Endothelial cell (in vitro differentiated cells): ENCODE measurements at regions not wholly inside any gene's neighbourhood (a gene's known extent, or its start where the extent isn't known, plus 50 kb on each side); places are given as distances from the start of the nearest gene placed in this dataset.

ENCODE experiments used
- DNase-seq: peaks from one replicate; pipeline ENCODE4 v3.0.0; 2021; ENCODE audit warnings: low spot score
- H3K27ac Mint-ChIP-seq: one replicate; pipeline ENCODE4 v1.8.0; 2021; ENCODE audit warnings: mixed read lengths, inconsistent platforms; ENCODE audit not compliant: unreplicated experiment
- H3K27me3 Mint-ChIP-seq: one replicate; pipeline ENCODE4 v1.8.0; 2021; ENCODE audit warnings: mild to moderate bottlenecking, moderate library complexity, mixed read lengths, inconsistent platforms; ENCODE audit not compliant: unreplicated experiment
- H3K36me3 Mint-ChIP-seq: one replicate; pipeline ENCODE4 v1.8.0; 2021; ENCODE audit warnings: mild to moderate bottlenecking, low read depth, mixed read lengths, inconsistent platforms; ENCODE audit not compliant: unreplicated experiment
- H3K4me1 Mint-ChIP-seq: one replicate; pipeline ENCODE4 v1.8.0; 2021; ENCODE audit warnings: mild to moderate bottlenecking, mixed read lengths, inconsistent platforms; ENCODE audit not compliant: unreplicated experiment
- H3K4me3 Mint-ChIP-seq: one replicate; pipeline ENCODE4 v1.8.0; 2021; ENCODE audit warnings: mild to moderate bottlenecking, mixed read lengths, inconsistent platforms; ENCODE audit not compliant: unreplicated experiment
- H3K9me3 Mint-ChIP-seq: one replicate; pipeline ENCODE4 v1.8.0; 2021; ENCODE audit warnings: mixed read lengths, inconsistent platforms; ENCODE audit not compliant: unreplicated experiment
- CTCF ChIP-seq: fragments of 200-600 bp; sonication (generic); IDR thresholded peaks from one replicate; pipeline ENCODE4 v1.5.0; 2021; ENCODE audit warnings: antibody characterized with exemption; ENCODE audit not compliant: unreplicated experiment

- Mint-ChIP-seq H3K4me1 (peaks cover 3% of the 10 kb centered on the region), H3K4me3 (no peak overlapping the region), H3K36me3 (no peaks in the 10 kb centered on the region), H3K27ac (no peak overlapping the region), H3K27me3 (peaks cover 2% of the 10 kb centered on the region), H3K9me3 (no peaks in the 10 kb centered on the region)
- no peak for DNase-seq
- TF ChIP-seq CTCF, result no peak
Measured at GRCh38 chr6:125562156-125562555, 187.3 kb upstream of the HEY2 start.

GRCh38 chr6:125564941-125565340, 184.5 kb upstream of the HEY2 start:
- TF ChIP-seq CTCF, result no peak
- DNase-seq, result no peak
- Mint-ChIP-seq H3K4me3 (no peak overlapping the region), H3K9me3 (no peaks in the 10 kb centered on the region), H3K36me3 (no peaks in the 10 kb centered on the region), H3K4me1 (peaks cover 3% of the 10 kb centered on the region), H3K27me3 (peaks cover 1% of the 10 kb centered on the region), H3K27ac (no peak overlapping the region)

- no peak for DNase-seq
- Mint-ChIP-seq H3K27me3 (peaks cover 1% of the 10 kb centered on the region), H3K27ac (no peak overlapping the region), H3K9me3 (no peaks in the 10 kb centered on the region), H3K36me3 (no peaks in the 10 kb centered on the region), H3K4me1 (peaks cover 3% of the 10 kb centered on the region), H3K4me3 (no peak overlapping the region)
- no peak for TF ChIP-seq CTCF
Measured at GRCh38 chr6:125567407-125567806, 182.0 kb upstream of the HEY2 start.

GRCh38 chr6:125568609-125569008, 180.8 kb upstream of the HEY2 start:
- no peak for TF ChIP-seq CTCF
- Mint-ChIP-seq H3K4me1 (peaks cover 3% of the 10 kb centered on the region), H3K27me3 (peaks cover 1% of the 10 kb centered on the region)

GRCh38 chr6:125570526-125570925, 178.9 kb upstream of the HEY2 start:
- no peak overlapping the region for H3K27ac Mint-ChIP-seq
- no peak overlapping the region for H3K4me3 Mint-ChIP-seq
- no peak for TF ChIP-seq CTCF
- no peak for DNase-seq
- peaks cover 1% of the 10 kb centered on the region for H3K27me3 Mint-ChIP-seq
- H3K9me3 Mint-ChIP-seq, result no peaks in the 10 kb centered on the region
- H3K4me1 Mint-ChIP-seq, result no peaks in the 10 kb centered on the region
- H3K36me3 Mint-ChIP-seq, result no peaks in the 10 kb centered on the region

More at GRCh38 chr6:125568609-125569008, 180.8 kb upstream of the HEY2 start:
- no peak for DNase-seq
- Mint-ChIP-seq H3K36me3 (no peaks in the 10 kb centered on the region), H3K4me3 (no peak overlapping the region), H3K27ac (no peak overlapping the region), H3K9me3 (no peaks in the 10 kb centered on the region)
